ENCODE measurements at regions not wholly inside any gene's neighbourhood (a gene's known extent, or its start where the extent isn't known, plus 50 kb on each side); places are given as distances from the start of the nearest gene placed in this dataset.

DNA sequence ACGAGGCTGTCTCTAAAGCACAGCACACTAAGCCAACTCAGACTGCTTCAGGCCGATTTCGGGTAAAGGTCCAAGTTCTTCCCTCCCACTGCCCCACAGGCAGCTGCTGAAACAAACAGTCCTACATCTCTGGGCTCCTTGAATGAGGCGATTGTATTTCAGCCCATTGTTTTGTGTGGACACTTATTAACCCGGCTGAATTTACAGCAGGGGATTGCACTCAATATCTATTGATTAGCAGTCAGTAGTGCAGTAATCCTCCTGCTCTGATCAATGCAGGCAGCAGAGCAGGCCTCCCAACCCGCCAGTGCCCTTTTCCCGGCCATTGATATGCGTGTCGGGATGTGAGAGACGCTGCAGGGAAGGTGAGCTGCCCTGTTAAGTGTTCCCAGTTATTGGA is 330.1 kb downstream of the CMPK2 start:
- Histone ChIP-seq H3K79me2 (ENCODE audit: insufficient read depth, low read length) (no peaks in the 10 kb centered on the region), H3K9me3 (ENCODE audit: control insufficient read depth in 1 of 2, insufficient read depth in 1 of 2, low read depth in 1 of 2, low read length in 2 of 2) (no peaks in the 10 kb centered on the region), H4K20me1 (ENCODE audit: insufficient read depth) (no peaks in the 10 kb centered on the region), H3K27me3 (ENCODE audit: insufficient read depth, low read length) (no peaks in the 10 kb centered on the region), H3K4me1 (ENCODE audit: control insufficient read depth in 1 of 2, insufficient read depth in 2 of 2, low read length in 2 of 2) (no peaks in the 10 kb centered on the region), H3K27ac (ENCODE audit: low read depth, low read length) (no peak overlapping the region), H2AFZ (ENCODE audit: low read depth, low read length, poor library complexity, severe bottlenecking) (no peak overlapping the region), H3K4me2 (ENCODE audit: low read length) (no peak overlapping the region), H3K9me2 (ENCODE audit: insufficient read depth) (no peaks in the 10 kb centered on the region), H3K9ac (ENCODE audit: low read length) (no peak overlapping the region), H3K36me3 (ENCODE audit: control insufficient read depth in 1 of 2, insufficient read depth in 2 of 2, low read length in 2 of 2) (no peaks in the 10 kb centered on the region), H3K4me3 (replicated peaks in 1 of 2; ENCODE audit: low read depth in 1 of 2, low read length in 2 of 2) (no peak overlapping the region)
- no peak for TF ChIP-seq SIN3A (IDR thresholded peaks at IDR 0.05; ENCODE audit: low read depth)
- TF ChIP-seq SRF (IDR thresholded peaks at IDR 0.05; ENCODE audit: low read depth), result no peak
- no peak for TF ChIP-seq SP1 (IDR thresholded peaks at IDR 0.05; ENCODE audit: low read depth)
- TF ChIP-seq CBX3 (IDR thresholded peaks at IDR 0.05; ENCODE audit: low read depth), result no peak
- no peak for TF ChIP-seq POLR2A (IDR thresholded peaks at IDR 0.05; ENCODE audit: borderline replicate concordance, extremely low read depth, insufficient read depth, insufficient read length)
- no peak for TF ChIP-seq POLR2AphosphoS5 (IDR thresholded peaks at IDR 0.05; ENCODE audit: low read depth, low read length)
- TF ChIP-seq, protein P1, sequence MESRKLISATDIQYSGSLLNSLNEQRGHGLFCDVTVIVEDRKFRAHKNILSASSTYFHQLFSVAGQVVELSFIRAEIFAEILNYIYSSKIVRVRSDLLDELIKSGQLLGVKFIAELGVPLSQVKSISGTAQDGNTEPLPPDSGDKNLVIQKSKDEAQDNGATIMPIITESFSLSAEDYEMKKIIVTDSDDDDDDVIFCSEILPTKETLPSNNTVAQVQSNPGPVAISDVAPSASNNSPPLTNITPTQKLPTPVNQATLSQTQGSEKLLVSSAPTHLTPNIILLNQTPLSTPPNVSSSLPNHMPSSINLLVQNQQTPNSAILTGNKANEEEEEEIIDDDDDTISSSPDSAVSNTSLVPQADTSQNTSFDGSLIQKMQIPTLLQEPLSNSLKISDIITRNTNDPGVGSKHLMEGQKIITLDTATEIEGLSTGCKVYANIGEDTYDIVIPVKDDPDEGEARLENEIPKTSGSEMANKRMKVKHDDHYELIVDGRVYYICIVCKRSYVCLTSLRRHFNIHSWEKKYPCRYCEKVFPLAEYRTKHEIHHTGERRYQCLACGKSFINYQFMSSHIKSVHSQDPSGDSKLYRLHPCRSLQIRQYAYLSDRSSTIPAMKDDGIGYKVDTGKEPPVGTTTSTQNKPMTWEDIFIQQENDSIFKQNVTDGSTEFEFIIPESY (IDR thresholded peaks at IDR 0.05; ENCODE audit: extremely low read depth, insufficient replicate concordance, low read length), result no peak
- TF ChIP-seq ZFX (IDR thresholded peaks at IDR 0.05), result no peak
- no peak for TF ChIP-seq TCF7L2 (IDR thresholded peaks at IDR 0.05; ENCODE audit: borderline replicate concordance, extremely low read depth, insufficient read depth, insufficient read length)
- no peak for TF ChIP-seq RAD21 (IDR thresholded peaks at IDR 0.05; ENCODE audit: low read depth)
- no peak for TF ChIP-seq EGR1 (IDR thresholded peaks at IDR 0.05; ENCODE audit: low read depth)
- RAD21 ChIA-PET (ENCODE audit: low non-redundant PET in 1 of 2, low total read pairs in 2 of 2, uncharacterized antibody in 2 of 2, unreplicated experiment in 2 of 2), result no interaction called here
- POLR2A ChIA-PET, result no interaction called here
- intact Hi-C loops (cut with micrococcal nuclease), result no loop called here
- BruUV-seq (replicated peaks), result no TSS peak
- ATAC-seq (no peak), DNase-seq (ENCODE audit: low read depth, low spot score) (no peak)
- CTCF ChIA-PET, result no interaction called here

DNA sequence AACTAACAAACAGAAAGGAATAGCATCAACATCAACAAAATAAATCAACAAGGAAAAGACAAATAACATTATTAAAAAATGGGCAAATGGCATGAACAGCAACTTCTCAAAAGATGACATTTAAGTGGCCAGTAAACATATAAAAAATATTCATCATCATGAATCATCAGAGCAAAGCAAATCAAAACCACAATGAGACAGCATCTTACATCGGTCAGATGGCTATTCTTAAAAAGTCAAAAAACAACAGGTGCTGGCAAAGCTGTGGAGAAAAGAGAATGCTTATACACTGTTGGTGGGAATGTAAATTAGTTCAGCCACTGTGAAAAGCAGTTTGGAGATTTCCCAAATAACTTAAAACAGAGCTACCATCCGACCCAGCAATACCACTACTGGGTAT is 327.1 kb downstream of the CMPK2 start:
- DNase-seq (ENCODE audit: low read depth, low spot score) (no peak), ATAC-seq (no peak)
- no TSS peak for BruUV-seq (replicated peaks)
- ChIA-PET RAD21 (ENCODE audit: low non-redundant PET in 1 of 2, low total read pairs in 2 of 2, uncharacterized antibody in 2 of 2, unreplicated experiment in 2 of 2) (no interaction called here), POLR2A (no interaction called here), CTCF (no interaction called here)
- TF ChIP-seq, protein P2, sequence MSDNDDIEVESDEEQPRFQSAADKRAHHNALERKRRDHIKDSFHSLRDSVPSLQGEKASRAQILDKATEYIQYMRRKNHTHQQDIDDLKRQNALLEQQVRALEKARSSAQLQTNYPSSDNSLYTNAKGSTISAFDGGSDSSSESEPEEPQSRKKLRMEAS (IDR thresholded peaks at IDR 0.05), result no peak
- no peak for TF ChIP-seq SP1 (IDR thresholded peaks at IDR 0.05; ENCODE audit: low read depth)
- TF ChIP-seq, protein P1 (IDR thresholded peaks at IDR 0.05; ENCODE audit: extremely low read depth, insufficient replicate concordance, low read length), result no peak
- TF ChIP-seq ZFX (IDR thresholded peaks at IDR 0.05), result no peak
- no peak for TF ChIP-seq JUND (IDR thresholded peaks at IDR 0.05)
- TF ChIP-seq POLR2AphosphoS5 (IDR thresholded peaks at IDR 0.05; ENCODE audit: low read depth, low read length), result no peak
- TF ChIP-seq EZH2phosphoT487 (IDR thresholded peaks at IDR 0.05; ENCODE audit: borderline replicate concordance), result no peak
- TF ChIP-seq RAD21 (IDR thresholded peaks at IDR 0.05; ENCODE audit: low read depth), result no peak
- no peak for TF ChIP-seq ELF1 (IDR thresholded peaks at IDR 0.05; ENCODE audit: borderline replicate concordance, low read depth)
- no peak for TF ChIP-seq CEBPB (IDR thresholded peaks at IDR 0.05; ENCODE audit: low read depth)
- no peak for TF ChIP-seq SIN3A (IDR thresholded peaks at IDR 0.05; ENCODE audit: low read depth)
- no peak for TF ChIP-seq SRF (IDR thresholded peaks at IDR 0.05; ENCODE audit: low read depth)
- no peak for TF ChIP-seq CBX3 (IDR thresholded peaks at IDR 0.05; ENCODE audit: low read depth)
- Histone ChIP-seq H3K4me2 (ENCODE audit: low read length) (no peak overlapping the region), H3K79me2 (ENCODE audit: insufficient read depth, low read length) (no peaks in the 10 kb centered on the region), H2AFZ (ENCODE audit: low read depth, low read length, poor library complexity, severe bottlenecking) (no peak overlapping the region), H3K9me2 (ENCODE audit: insufficient read depth) (no peaks in the 10 kb centered on the region), H3K36me3 (ENCODE audit: control insufficient read depth in 1 of 2, insufficient read depth in 2 of 2, low read length in 2 of 2) (no peaks in the 10 kb centered on the region), H3K9me3 (ENCODE audit: control insufficient read depth in 1 of 2, insufficient read depth in 1 of 2, low read depth in 1 of 2, low read length in 2 of 2) (no peaks in the 10 kb centered on the region), H3K27me3 (ENCODE audit: insufficient read depth, low read length) (no peaks in the 10 kb centered on the region), H4K20me1 (ENCODE audit: insufficient read depth) (no peaks in the 10 kb centered on the region), H3K4me3 (replicated peaks in 1 of 2; ENCODE audit: low read depth in 1 of 2, low read length in 2 of 2) (no peak overlapping the region), H3K27ac (ENCODE audit: low read depth, low read length) (no peak overlapping the region), H3K9ac (ENCODE audit: low read length) (no peak overlapping the region), H3K4me1 (ENCODE audit: control insufficient read depth in 1 of 2, insufficient read depth in 2 of 2, low read length in 2 of 2) (no peaks in the 10 kb centered on the region)
- intact Hi-C loops (cut with micrococcal nuclease), result no loop called here

Measured in HCT116 (cell line).